ENCODE measurements at regions not wholly inside any gene's neighbourhood (a gene's known extent, or its start where the extent isn't known, plus 50 kb on each side); places are given as distances from the start of the nearest gene placed in this dataset.

DNA sequence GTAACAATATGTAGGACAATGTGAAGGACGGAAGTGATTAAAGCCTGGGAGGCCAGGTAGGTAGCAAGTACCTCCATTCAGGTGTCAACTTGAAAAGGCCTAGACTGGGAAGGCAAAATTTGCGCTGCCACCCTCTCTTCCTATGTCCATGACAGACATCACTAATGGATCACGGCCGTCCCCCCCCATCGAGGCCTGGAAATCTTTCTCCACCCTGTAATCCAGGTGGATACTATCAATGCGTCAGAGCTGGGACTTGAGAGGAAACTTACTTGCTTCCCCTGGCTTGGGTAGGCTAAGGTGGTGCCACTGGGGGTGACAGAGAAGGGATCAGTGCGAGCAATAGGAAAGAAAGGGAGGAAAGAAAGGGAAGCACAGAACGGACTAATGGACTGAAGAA is 156.1 kb downstream of the SALL1 start:
- no peaks in the 10 kb centered on the region for H3K4me1 Mint-ChIP-seq (ENCODE audit: low read depth)
- H3K9me3 Mint-ChIP-seq: no peaks in the 10 kb centered on the region
- ATAC-seq: no peak
- intact Hi-C loops (cut with micrococcal nuclease): no loop called here
- H3K27me3 Mint-ChIP-seq: no peaks in the 10 kb centered on the region
- DNase-seq: no peak
- POLR2A ChIA-PET: no interaction called here
- CTCF ChIA-PET: no interaction called here
- TF ChIP-seq, protein P1, sequence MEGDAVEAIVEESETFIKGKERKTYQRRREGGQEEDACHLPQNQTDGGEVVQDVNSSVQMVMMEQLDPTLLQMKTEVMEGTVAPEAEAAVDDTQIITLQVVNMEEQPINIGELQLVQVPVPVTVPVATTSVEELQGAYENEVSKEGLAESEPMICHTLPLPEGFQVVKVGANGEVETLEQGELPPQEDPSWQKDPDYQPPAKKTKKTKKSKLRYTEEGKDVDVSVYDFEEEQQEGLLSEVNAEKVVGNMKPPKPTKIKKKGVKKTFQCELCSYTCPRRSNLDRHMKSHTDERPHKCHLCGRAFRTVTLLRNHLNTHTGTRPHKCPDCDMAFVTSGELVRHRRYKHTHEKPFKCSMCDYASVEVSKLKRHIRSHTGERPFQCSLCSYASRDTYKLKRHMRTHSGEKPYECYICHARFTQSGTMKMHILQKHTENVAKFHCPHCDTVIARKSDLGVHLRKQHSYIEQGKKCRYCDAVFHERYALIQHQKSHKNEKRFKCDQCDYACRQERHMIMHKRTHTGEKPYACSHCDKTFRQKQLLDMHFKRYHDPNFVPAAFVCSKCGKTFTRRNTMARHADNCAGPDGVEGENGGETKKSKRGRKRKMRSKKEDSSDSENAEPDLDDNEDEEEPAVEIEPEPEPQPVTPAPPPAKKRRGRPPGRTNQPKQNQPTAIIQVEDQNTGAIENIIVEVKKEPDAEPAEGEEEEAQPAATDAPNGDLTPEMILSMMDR (IDR thresholded peaks at IDR 0.05): no peak
- H3K27ac Mint-ChIP-seq: no peak overlapping the region
- no peaks in the 10 kb centered on the region for H3K36me3 Mint-ChIP-seq (ENCODE audit: low read depth)
- no peak overlapping the region for H3K4me3 Mint-ChIP-seq

DNA sequence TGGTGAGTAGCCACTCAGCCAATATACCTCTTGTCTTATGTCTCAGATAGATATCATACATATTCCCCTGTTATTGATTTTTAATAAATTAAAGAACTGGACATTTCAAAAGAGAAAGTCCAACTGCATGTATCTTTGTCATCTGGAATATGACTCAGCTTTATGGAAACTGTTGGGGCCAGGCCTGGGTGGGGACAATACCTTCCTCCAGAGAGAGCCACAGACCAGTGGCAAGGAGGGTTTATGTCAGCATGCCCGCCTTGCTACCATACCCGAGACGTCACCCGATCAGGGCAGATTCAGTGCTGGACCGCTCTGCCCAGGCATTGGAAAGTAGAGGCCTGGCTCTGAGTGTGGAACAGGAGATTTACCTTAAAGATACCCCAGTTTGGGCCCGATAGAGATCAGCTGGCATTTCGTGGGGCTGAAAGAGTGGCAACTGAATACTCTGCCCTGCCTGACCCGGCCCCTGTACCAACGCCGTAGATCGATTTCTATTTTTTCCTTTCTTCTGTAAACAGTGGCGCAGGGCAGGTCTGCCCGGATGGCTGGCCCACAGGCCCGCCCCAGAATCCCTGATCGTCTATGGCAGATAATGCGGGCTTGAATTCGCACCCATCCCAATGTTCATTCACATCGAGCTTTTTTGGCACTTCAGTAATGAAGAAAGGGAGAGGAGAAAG is 158.6 kb downstream of the SALL1 start:
- Mint-ChIP-seq H3K4me3 (no peak overlapping the region), H3K36me3 (ENCODE audit: low read depth) (no peaks in the 10 kb centered on the region), H3K4me1 (ENCODE audit: low read depth) (no peaks in the 10 kb centered on the region), H3K27ac (no peak overlapping the region), H3K27me3 (no peaks in the 10 kb centered on the region), H3K9me3 (no peaks in the 10 kb centered on the region)
- DNase-seq (no peak), ATAC-seq (no peak)
- ChIA-PET POLR2A (no interaction called here), CTCF (no interaction called here)
- intact Hi-C loops (cut with micrococcal nuclease): no loop called here
- TF ChIP-seq, protein P1 (IDR thresholded peaks at IDR 0.05): no peak

DNA sequence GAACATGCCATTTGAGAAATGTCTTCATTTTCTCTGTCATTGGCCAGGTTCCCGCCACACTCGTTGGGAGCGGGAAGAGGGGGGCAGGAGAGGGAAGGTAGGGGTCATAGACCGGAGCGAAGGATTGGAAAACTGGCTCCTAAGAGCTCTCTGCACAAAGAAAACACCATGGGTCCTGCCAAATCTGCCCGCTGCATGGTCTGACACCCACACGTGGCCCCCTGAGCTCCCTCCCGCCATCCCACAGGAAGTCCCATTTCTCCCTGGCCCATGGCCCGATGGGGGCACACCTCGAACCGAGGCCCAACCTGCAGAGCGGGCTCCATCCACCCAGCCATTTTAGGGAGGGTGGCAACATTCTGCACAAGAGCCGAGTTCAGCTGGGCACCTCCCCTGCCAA is 159.6 kb downstream of the SALL1 start:
- ATAC-seq (no peak), DNase-seq (no peak)
- Mint-ChIP-seq H3K27ac (no peak overlapping the region), H3K9me3 (no peaks in the 10 kb centered on the region), H3K4me1 (ENCODE audit: low read depth) (no peaks in the 10 kb centered on the region), H3K36me3 (ENCODE audit: low read depth) (no peaks in the 10 kb centered on the region), H3K4me3 (no peak overlapping the region), H3K27me3 (no peaks in the 10 kb centered on the region)
- TF ChIP-seq, protein P1 (IDR thresholded peaks at IDR 0.05): no peak
- ChIA-PET POLR2A (no interaction called here), CTCF (no interaction called here)
- intact Hi-C loops (cut with micrococcal nuclease): no loop called here

- Mint-ChIP-seq H3K27ac (no peak overlapping the region), H3K36me3 (ENCODE audit: low read depth) (no peaks in the 10 kb centered on the region), H3K27me3 (no peaks in the 10 kb centered on the region), H3K4me3 (no peak overlapping the region), H3K9me3 (no peaks in the 10 kb centered on the region), H3K4me1 (ENCODE audit: low read depth) (no peaks in the 10 kb centered on the region)
- POLR2A ChIA-PET: no interaction called here
- intact Hi-C loops (cut with micrococcal nuclease): no loop called here
- CTCF ChIA-PET: no interaction called here
- TF ChIP-seq, protein P1 (IDR thresholded peaks at IDR 0.05): no peak
- DNase-seq (no peak), ATAC-seq (no peak)
These were observed 160.1 kb downstream of the SALL1 start for GRCh38 chr16:50991006-50991405.

DNA sequence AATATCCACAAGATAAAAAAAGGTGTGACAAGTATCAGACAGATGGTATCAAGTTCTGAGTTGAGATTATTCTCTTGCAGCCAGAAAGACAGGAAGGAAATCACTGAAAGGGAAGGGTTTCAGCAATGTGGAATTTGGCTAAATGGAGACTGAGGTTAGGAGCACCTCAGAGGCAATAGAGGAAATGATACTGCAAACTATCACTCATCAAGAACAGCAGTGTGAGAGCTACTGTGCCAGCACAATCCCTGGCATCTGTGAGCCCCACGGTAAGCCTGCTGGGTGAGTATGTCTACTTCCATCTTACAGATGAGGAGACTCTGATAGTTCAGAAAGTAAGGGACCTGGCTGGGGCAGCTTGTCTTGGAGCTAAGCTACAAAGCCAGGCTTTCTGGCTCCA is 162.0 kb downstream of the SALL1 start:
- TF ChIP-seq, protein P1 (IDR thresholded peaks at IDR 0.05): no peak
- ChIA-PET CTCF (no interaction called here), POLR2A (no interaction called here)
- Mint-ChIP-seq H3K27ac (no peak overlapping the region), H3K4me1 (ENCODE audit: low read depth) (no peaks in the 10 kb centered on the region), H3K9me3 (no peaks in the 10 kb centered on the region), H3K4me3 (no peak overlapping the region), H3K27me3 (no peaks in the 10 kb centered on the region), H3K36me3 (ENCODE audit: low read depth) (no peaks in the 10 kb centered on the region)
- no peak for ATAC-seq
- DNase-seq: no peak
- intact Hi-C loops (cut with micrococcal nuclease): no loop called here

Measured in activated CD8-positive, alpha-beta T cell treated with anti-CD3 and anti-CD28 coated beads for 36 hours (primary cell).